SK-N-SH (cell line): ENCODE measurements at regions not wholly inside any gene's neighbourhood (a gene's known extent, or its start where the extent isn't known, plus 50 kb on each side); places are given as distances from the start of the nearest gene placed in this dataset.
"Not testable (repeated sequence)": the region's sequence is repeated elsewhere in the genome, so short reads cannot be mapped to it uniquely, and the experiment has no call there.

Source experiments
- CTCF ChIP-seq: fragments of 200-600 bp; sonication (generic); IDR thresholded peaks from 2 replicates; pipeline ENCODE4 v1.6.1; 2017; ENCODE audit warnings: antibody characterized with exemption, mild to moderate bottlenecking, moderate library complexity
- MAX ChIP-seq: IDR thresholded peaks from 2 replicates; pipeline ENCODE4 v1.4.0; 2012; ENCODE audit warnings: low read depth
- MXI1 ChIP-seq: IDR thresholded peaks from 2 replicates; pipeline ENCODE4 v1.6.1; 2012; ENCODE audit warnings: mild to moderate bottlenecking, low read depth, low read length, improper control_type of control experiment
- TAF1 ChIP-seq: IDR thresholded peaks from 2 replicates; pipeline ENCODE4 v1.6.1; 2012; ENCODE audit warnings: low read depth, mild to moderate bottlenecking, low read length, moderate library complexity, borderline replicate concordance

GRCh38 chr15:62371683-62372082 lies 206.6 kb upstream of the C2CD4B start:
- TF ChIP-seq CTCF, MXI1, TAF1, MAX: not testable (repeated sequence)
